Renal cortex interstitium (tissue), 11 donors: ENCODE measurements at regions not wholly inside any gene's neighbourhood (a gene's known extent, or its start where the extent isn't known, plus 50 kb on each side); places are given as distances from the start of the nearest gene placed in this dataset.
A peak's percentile ranks its signal among the peaks of the same experiment; 100 is the strongest.

ENCODE experiments used
- DNase-seq, 11 donors: peaks; one replicate each; pipeline ENCODE4 v3.0.0-alpha.2; 2013; ENCODE audit warnings: low read depth in 9 of 11, low spot score in 4 of 11; ENCODE audit errors: extremely low read depth in 1 of 11

DNA sequence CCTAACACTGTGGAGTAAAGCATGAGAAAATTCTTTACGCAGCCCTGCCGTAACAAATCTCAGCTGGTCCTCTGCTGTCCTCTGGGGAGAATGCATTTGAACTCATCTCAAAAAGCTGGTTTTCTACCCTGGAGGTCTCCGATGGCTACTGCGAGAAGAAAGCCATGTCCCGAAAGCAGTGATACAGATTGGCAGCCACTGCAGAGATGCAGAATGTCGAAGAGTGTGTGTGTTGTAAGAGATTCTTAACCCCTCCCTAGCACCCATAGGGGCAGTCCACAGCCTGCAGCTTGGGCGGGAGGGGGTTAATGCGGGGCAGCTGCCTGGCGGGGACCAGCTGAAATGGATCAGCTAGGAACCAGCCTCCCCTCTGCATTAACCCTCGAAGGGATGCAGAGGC lies 235.9 kb downstream of the ZNF516 start:
- DNase-seq: no peak

GRCh38 chr18:76258209-76258608 lies 236.8 kb downstream of the ZNF516 start:
- DNase-seq: no peak

DNA sequence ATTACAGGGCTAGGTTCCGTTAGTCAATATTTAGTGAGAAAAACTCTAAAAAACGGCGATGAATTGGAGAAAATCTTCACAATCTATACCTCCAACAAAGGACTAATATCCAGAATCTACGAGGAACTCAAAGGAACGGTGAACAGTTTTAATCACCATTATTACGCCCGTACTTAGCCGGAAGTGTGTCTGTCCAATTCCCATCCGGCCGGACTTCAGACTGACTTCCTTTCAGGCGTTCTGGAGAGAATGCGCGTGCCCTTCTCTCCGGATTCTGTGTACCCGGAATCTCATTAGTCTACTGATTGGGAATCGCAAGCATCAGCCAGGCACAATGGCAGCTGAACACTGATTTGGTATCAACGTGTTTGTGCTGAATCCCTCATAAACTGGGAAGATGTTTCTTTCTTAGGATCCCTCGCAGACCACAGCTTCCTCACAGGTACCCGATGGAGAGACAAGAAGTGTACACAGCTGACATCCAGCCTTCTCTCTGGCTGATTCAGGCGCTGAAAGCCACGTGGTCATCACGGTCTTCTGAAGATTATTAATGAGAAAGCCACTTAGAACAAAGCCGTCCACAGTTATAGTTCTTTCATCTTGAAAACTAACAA lies 239.9 kb downstream of the ZNF516 start:
- no peak for DNase-seq

- no peak for DNase-seq
Measured at GRCh38 chr18:76252880-76253279, 242.2 kb downstream of the ZNF516 start.

GRCh38 chr18:76252139-76252538 lies 242.9 kb downstream of the ZNF516 start:
- no peak for DNase-seq

GRCh38 chr18:76251691-76252090 lies 243.4 kb downstream of the ZNF516 start:
- DNase-seq: no peak

- no peak for DNase-seq
Measured at GRCh38 chr18:76246590-76246989, 248.5 kb downstream of the ZNF516 start.

DNA sequence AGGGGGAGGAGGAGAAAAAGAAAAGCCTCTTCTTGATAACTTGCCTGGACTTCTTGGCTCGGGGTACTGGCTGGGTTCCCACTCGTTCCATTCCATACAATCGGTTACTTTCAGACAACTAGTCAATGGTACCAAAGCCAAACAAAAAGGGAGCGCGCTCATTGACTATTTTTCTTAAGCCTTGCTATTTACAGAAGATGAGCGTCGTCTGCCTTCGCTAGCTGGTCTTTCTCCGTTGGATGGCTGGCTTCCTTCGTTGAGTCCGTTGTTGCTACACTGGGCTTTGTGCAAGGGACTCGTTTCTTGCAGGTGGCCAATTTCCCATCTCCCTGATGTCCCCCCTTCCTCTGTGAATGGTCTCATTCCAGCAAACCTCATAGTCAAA lies 260.4 kb downstream of the ZNF516 start:
- DNase-seq: no peak

- peak in 2 of 11 donors; percentile 33 to 39 for DNase-seq
Measured at GRCh38 chr18:76233876-76234675, 261.0 kb downstream of the ZNF516 start.

- DNase-seq: no peak
Measured at GRCh38 chr18:76233406-76233805, 261.6 kb downstream of the ZNF516 start.

DNA sequence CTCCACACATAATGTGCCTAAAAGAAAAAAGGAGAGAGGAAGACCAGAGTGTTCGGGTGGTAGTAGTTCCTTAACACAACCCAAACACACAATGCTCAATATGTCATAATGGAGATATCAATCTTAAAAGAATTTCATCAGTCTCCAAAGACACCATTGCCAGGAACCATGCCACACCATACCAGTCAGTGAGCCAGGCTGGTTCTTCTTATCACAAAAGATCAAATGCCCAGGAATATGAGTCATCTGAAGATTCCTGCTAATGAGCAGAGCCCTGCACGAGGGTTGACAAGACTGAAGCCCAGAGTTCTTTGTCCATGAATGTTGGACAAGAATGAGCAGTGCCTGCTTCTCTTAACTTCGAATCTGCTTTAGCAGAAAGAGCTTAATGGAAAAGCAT lies 262.3 kb downstream of the ZNF516 start:
- no peak for DNase-seq

DNA sequence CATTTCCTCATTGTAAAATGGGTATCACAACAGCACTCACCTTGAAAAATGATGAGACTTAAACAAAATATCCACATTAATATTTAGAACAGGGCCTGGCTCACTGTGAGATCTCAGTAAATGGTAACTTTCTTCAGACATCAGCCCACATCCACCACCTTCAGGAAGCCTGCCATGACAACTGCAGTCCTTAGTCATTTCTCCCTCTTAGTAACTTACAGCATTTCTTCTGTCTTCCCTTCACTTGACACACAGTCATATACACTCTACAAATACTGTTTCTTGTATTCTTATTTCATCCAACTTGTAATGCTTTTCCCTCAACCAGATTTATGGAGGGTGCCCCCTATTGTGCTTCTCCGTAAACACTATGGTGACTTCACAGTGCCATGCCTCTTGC lies 263.0 kb downstream of the ZNF516 start:
- DNase-seq: no peak

DNA sequence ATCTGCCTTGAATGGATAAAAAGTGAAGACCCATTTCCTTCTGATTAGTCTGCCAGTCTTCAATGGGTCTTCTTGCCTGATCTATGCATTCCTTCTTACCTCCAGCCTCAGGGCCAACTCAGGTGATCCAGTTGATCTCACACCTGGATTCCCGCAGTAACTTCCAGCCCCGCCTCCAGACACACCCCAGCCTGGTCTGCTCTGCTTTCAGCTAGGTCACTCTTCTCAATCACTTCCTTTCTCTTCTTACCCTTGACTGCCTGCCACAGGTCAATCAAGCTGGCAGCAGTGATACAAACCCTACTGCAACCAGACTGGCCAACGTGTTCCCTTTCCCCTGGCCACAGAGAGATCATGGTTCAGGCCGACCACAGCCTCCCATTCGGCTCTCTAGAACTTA lies 263.6 kb downstream of the ZNF516 start:
- no peak for DNase-seq

DNA sequence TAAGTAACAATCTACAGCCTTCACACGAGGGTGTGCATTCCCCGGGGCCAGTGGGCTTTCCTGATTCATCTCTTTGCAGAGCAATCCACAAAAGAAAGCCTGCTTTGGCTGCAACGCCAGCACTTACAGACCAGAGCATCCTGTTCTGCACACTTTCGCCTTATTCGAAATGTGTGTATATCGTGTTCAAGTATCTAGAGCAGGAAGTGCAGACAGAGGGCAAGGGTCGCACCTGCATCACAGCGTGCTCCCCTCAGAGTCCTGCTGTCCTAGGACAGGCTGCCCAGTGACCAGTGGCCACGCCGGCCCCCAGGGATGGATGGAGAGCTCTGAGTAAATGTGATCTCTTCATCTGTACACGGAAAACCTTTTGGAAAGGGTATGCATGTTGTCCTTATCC lies 264.3 kb downstream of the ZNF516 start:
- DNase-seq: no peak

- no peak for DNase-seq
Measured at GRCh38 chr18:76228716-76229115, 266.3 kb downstream of the ZNF516 start.

GRCh38 chr18:76227759-76228158 lies 267.3 kb downstream of the ZNF516 start:
- no peak for DNase-seq

GRCh38 chr18:76223403-76223802 lies 271.6 kb downstream of the ZNF516 start:
- DNase-seq: no peak

- DNase-seq: no peak
Measured at GRCh38 chr18:76219023-76219422, 276.0 kb downstream of the ZNF516 start.

DNA sequence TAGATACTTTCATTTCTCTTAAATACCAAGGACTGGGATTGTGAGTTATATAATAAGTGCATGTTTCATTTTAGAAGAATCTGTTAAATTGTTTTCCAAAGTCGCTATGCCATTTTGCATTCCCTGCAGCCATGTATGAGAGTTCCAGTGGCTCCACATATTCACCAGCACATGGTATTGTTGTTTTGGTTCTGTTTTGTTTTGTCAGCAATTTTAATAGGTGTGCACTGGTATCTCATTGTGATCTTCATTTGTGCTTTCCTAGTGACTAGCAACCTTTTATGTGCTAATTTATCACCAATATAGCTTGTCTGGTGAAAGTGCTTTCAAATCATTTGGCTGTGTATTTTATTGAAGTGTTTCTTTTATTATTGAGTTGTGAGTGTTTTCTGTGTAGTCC lies 278.9 kb downstream of the ZNF516 start:
- DNase-seq: no peak

- DNase-seq: no peak
Measured at GRCh38 chr18:76213991-76214390, 281.1 kb downstream of the ZNF516 start.

DNA sequence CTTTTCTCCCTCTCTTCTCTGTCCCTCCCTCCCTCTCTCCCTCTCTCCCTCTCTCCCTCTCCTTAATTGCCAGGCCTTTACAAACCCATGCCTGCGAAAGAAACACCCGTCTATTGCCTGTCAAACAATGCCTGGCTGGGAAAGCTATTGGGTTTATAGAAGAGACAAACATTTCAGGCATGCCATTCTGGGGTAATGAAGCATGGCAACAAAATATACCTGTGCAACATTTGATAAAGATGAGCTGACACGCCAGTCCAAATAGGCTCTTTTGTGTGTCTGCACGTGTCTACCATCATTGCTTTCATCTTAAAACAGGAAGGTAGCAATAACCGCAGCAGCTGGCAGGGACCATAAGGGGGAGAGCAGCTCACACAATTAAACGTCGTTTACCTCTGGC lies 282.1 kb downstream of the ZNF516 start:
- DNase-seq: peak in 1 of 11 donors; percentile 24
